Fibroblast of lung (primary cell): ENCODE measurements at regions not wholly inside any gene's neighbourhood (a gene's known extent, or its start where the extent isn't known, plus 50 kb on each side); places are given as distances from the start of the nearest gene placed in this dataset.

Experiments
- DNase-seq, 2 donors: peaks; one replicate each; pipeline versions ENCODE4 v3.0.0 to v3.0.0-alpha.2; 2010; ENCODE audit warnings: low read depth in 2 of 2
- H2AFZ ChIP-seq: 2 replicates; pipeline ENCODE4 v1.5.1; 2012; ENCODE audit warnings: low read length, control low read depth, inconsistent platforms
- H3K27ac ChIP-seq: 2 replicates; pipeline ENCODE4 v1.5.1; 2011; ENCODE audit warnings: low read length, control low read depth; ENCODE audit not compliant: insufficient read depth
- H3K27me3 ChIP-seq: 2 replicates; pipeline ENCODE4 v1.5.1; 2011; ENCODE audit warnings: mild to moderate bottlenecking, low read length; ENCODE audit not compliant: control insufficient read depth, insufficient read depth
- H3K36me3 ChIP-seq: 2 replicates; pipeline ENCODE4 v1.5.1; 2011; ENCODE audit warnings: low read length; ENCODE audit not compliant: control insufficient read depth, insufficient read depth
- H3K4me1 ChIP-seq: 2 replicates; pipeline ENCODE4 v1.5.1; 2011; ENCODE audit warnings: low read length; ENCODE audit not compliant: control insufficient read depth, insufficient read depth; ENCODE audit errors: extremely low read depth
- H3K4me2 ChIP-seq: 2 replicates; pipeline ENCODE4 v1.5.1; 2011; ENCODE audit warnings: low read length, control low read depth; ENCODE audit not compliant: insufficient read depth; ENCODE audit errors: extremely low read depth
- H3K4me3 ChIP-seq, 4 experiments: fragments of 200-600 bp in 1 of 4; sonication (generic) in 1 of 4; replicated peaks in 1 of 4; 2 replicates each; pipeline ENCODE4 v1.5.1; 2011 to 2016; ENCODE audit warnings: low read length in 4 of 4, low read depth in 3 of 4, mild to moderate bottlenecking in 3 of 4, control low read depth in 2 of 4, inconsistent platforms in 1 of 4, mixed read lengths in 1 of 4; ENCODE audit not compliant: insufficient read depth in 1 of 4; ENCODE audit errors: control extremely low read depth in 1 of 4
- H3K79me2 ChIP-seq: 2 replicates; pipeline ENCODE4 v1.5.1; 2012; ENCODE audit warnings: mild to moderate bottlenecking, low read length, inconsistent platforms; ENCODE audit not compliant: control insufficient read depth, insufficient read depth
- H3K9ac ChIP-seq: 2 replicates; pipeline ENCODE4 v1.5.1; 2011; ENCODE audit warnings: mild to moderate bottlenecking, low read length, control low read depth; ENCODE audit not compliant: insufficient read depth
- H3K9me3 ChIP-seq: 2 replicates; pipeline ENCODE4 v1.5.1; 2012; ENCODE audit warnings: low read depth, low read length; ENCODE audit not compliant: control insufficient read depth, insufficient read depth
- H4K20me1 ChIP-seq: 2 replicates; pipeline ENCODE4 v1.5.1; 2011; ENCODE audit warnings: low read length; ENCODE audit not compliant: control insufficient read depth, insufficient read depth; ENCODE audit errors: extremely low read depth
- CTCF ChIP-seq, 2 donors: IDR thresholded peaks in 1 of 2; conservative IDR thresholded peaks in 1 of 2; 1 replicate in 1 of 2; 2 replicates in 1 of 2; pipeline ENCODE4 v1.5.1; 2011 to 2012; ENCODE audit warnings: low read length in 2 of 2, control low read depth in 1 of 2, inconsistent platforms in 1 of 2, low read depth in 1 of 2, mild to moderate bottlenecking in 1 of 2
- EZH2 ChIP-seq: IDR thresholded peaks from 2 replicates; pipeline ENCODE4 v1.5.1; 2012; ENCODE audit warnings: low read length, control low read depth, mild to moderate bottlenecking; ENCODE audit errors: missing control alignments

- Histone ChIP-seq H3K4me2 (no peak overlapping the region), H3K4me1 (no peaks in the 10 kb centered on the region), H4K20me1 (no peaks in the 10 kb centered on the region), H3K79me2 (no peaks in the 10 kb centered on the region), H2AFZ (no peak overlapping the region), H3K27me3 (no peaks in the 10 kb centered on the region), H3K36me3 (no peaks in the 10 kb centered on the region), H3K4me3 (no peak overlapping the region), H3K27ac (no peak overlapping the region), H3K9ac (no peak overlapping the region), H3K9me3 (no peaks in the 10 kb centered on the region)
- TF ChIP-seq CTCF (conservative IDR thresholded peaks at IDR 0.05 in 1 of 2, IDR thresholded peaks at IDR 0.05 in 1 of 2; ENCODE audit: low read depth in 1 of 2, low read length in 2 of 2) (no peak), EZH2 (no peak)
- DNase-seq = peak; percentile 43 to 90
Observed at GRCh38 chr4:181821039-181822004, 421.9 kb upstream of the TENM3 start.

GRCh38 chr4:181822005-181822375 is 421.2 kb upstream of the TENM3 start:
- no peaks in the 10 kb centered on the region for H3K4me1 ChIP-seq
- H3K4me2 ChIP-seq = no peak overlapping the region
- no peaks in the 10 kb centered on the region for H3K36me3 ChIP-seq
- no peaks in the 10 kb centered on the region for H4K20me1 ChIP-seq
- no peak overlapping the region for H3K9ac ChIP-seq
- no peak overlapping the region for H3K27ac ChIP-seq
- TF ChIP-seq EZH2 = no peak
- no peak for TF ChIP-seq CTCF (conservative IDR thresholded peaks at IDR 0.05 in 1 of 2, IDR thresholded peaks at IDR 0.05 in 1 of 2; ENCODE audit: low read depth in 1 of 2, low read length in 2 of 2)
- no peak overlapping the region for H2AFZ ChIP-seq
- no peaks in the 10 kb centered on the region for H3K27me3 ChIP-seq
- no peaks in the 10 kb centered on the region for H3K79me2 ChIP-seq
- H3K4me3 ChIP-seq = no peak overlapping the region
- H3K9me3 ChIP-seq = no peaks in the 10 kb centered on the region
- DNase-seq = peak; percentile 5 to 80

GRCh38 chr4:181823183-181823582 is 420.0 kb upstream of the TENM3 start:
- no peaks in the 10 kb centered on the region for H3K79me2 ChIP-seq
- no peak overlapping the region for H3K27ac ChIP-seq
- H3K9ac ChIP-seq = no peak overlapping the region
- no peak overlapping the region for H2AFZ ChIP-seq
- no peaks in the 10 kb centered on the region for H3K9me3 ChIP-seq
- no peak overlapping the region for H3K4me3 ChIP-seq
- no peak for DNase-seq
- no peak for TF ChIP-seq CTCF (conservative IDR thresholded peaks at IDR 0.05 in 1 of 2, IDR thresholded peaks at IDR 0.05 in 1 of 2; ENCODE audit: low read depth in 1 of 2, low read length in 2 of 2)
- no peak for TF ChIP-seq EZH2
- H3K4me2 ChIP-seq = no peak overlapping the region
- H3K36me3 ChIP-seq = no peaks in the 10 kb centered on the region
- H3K27me3 ChIP-seq = no peaks in the 10 kb centered on the region
- H4K20me1 ChIP-seq = no peaks in the 10 kb centered on the region
- no peaks in the 10 kb centered on the region for H3K4me1 ChIP-seq
